CD14-positive monocyte (primary cell): ENCODE measurements at regions not wholly inside any gene's neighbourhood (a gene's known extent, or its start where the extent isn't known, plus 50 kb on each side); places are given as distances from the start of the nearest gene placed in this dataset.

Experiments used
- DNase-seq, 3 donors: peaks; one replicate each; pipeline ENCODE4 v3.0.0-alpha.2; 2011 to 2022
- H2AFZ ChIP-seq: 2 replicates; pipeline ENCODE4 v1.6.0; 2012; ENCODE audit warnings: mild to moderate bottlenecking, low read depth, low read length, inconsistent platforms; ENCODE audit not compliant: insufficient read depth, poor library complexity, severe bottlenecking
- H3K27ac ChIP-seq, 2 donors: 1 replicate in 1 of 2; 2 replicates in 1 of 2; pipeline ENCODE4 v1.5.1; 2012 to 2013; ENCODE audit warnings: low read length in 2 of 2, control low read depth in 1 of 2, inconsistent platforms in 1 of 2, low read depth in 1 of 2, mild to moderate bottlenecking in 1 of 2
- H3K27me3 ChIP-seq, 2 donors: one replicate each; pipeline versions ENCODE4 v1.6.0 to v1.6.1; 2011 to 2013; ENCODE audit warnings: low read length in 2 of 2; ENCODE audit not compliant: control insufficient read depth in 2 of 2, insufficient read depth in 2 of 2
- H3K36me3 ChIP-seq, 2 donors: replicated peaks in 1 of 2; 1 replicate in 1 of 2; 2 replicates in 1 of 2; pipeline versions ENCODE4 v1.5.1 to v1.6.1; 2012 to 2013; ENCODE audit warnings: low read length in 2 of 2, control low read depth in 1 of 2, inconsistent platforms in 1 of 2, mild to moderate bottlenecking in 1 of 2; ENCODE audit not compliant: insufficient read depth in 2 of 2, control insufficient read depth in 1 of 2
- H3K4me1 ChIP-seq, 2 donors: 1 replicate in 1 of 2; 2 replicates in 1 of 2; pipeline versions ENCODE4 v1.5.1 to v1.6.1; 2012 to 2013; ENCODE audit warnings: low read length in 2 of 2, control low read depth in 1 of 2, inconsistent platforms in 1 of 2, mild to moderate bottlenecking in 1 of 2, moderate library complexity in 1 of 2; ENCODE audit not compliant: insufficient read depth in 2 of 2, control insufficient read depth in 1 of 2
- H3K4me2 ChIP-seq: replicated peaks from 2 replicates; pipeline ENCODE3; 2012; ENCODE audit warnings: low read length, moderate library complexity, mild to moderate bottlenecking; ENCODE audit not compliant: poor library complexity, severe bottlenecking; ENCODE audit errors: extremely low read depth
- H3K4me3 ChIP-seq, 3 experiments: fragments of 200-600 bp in 1 of 3; sonication (generic) in 1 of 3; replicated peaks in 1 of 3; 1 replicate in 2 of 3; 2 replicates in 1 of 3; pipeline ENCODE4 v1.5.1; 2011 to 2013; ENCODE audit warnings: low read length in 3 of 3, mild to moderate bottlenecking in 3 of 3, control low read depth in 2 of 3, low read depth in 2 of 3, inconsistent platforms in 1 of 3, moderate library complexity in 1 of 3
- H3K79me2 ChIP-seq: 2 replicates; pipeline ENCODE4 v1.6.0; 2012; ENCODE audit warnings: mild to moderate bottlenecking, control low read depth, inconsistent platforms, low read length, moderate library complexity; ENCODE audit not compliant: insufficient read depth
- H3K9ac ChIP-seq: 2 replicates; pipeline ENCODE4 v1.6.0; 2017; ENCODE audit warnings: low read length, mild to moderate bottlenecking; ENCODE audit not compliant: insufficient read depth, poor library complexity, severe bottlenecking
- H3K9me3 ChIP-seq, 2 donors: replicated peaks in 1 of 2; 1 replicate in 1 of 2; 2 replicates in 1 of 2; pipeline versions ENCODE4 v1.5.1 to v1.6.1; 2012 to 2013; ENCODE audit warnings: low read length in 2 of 2, control low read depth in 1 of 2; ENCODE audit not compliant: control insufficient read depth in 1 of 2, insufficient read depth in 1 of 2
- H4K20me1 ChIP-seq: 2 replicates; pipeline ENCODE4 v1.6.0; 2012; ENCODE audit warnings: mild to moderate bottlenecking, low read length, control low read depth, moderate library complexity; ENCODE audit not compliant: insufficient read depth
- H3K27ac Mint-ChIP-seq, 7 donors: one replicate each; pipeline ENCODE4 v1.8.0; 2020; ENCODE audit warnings: mild to moderate bottlenecking in 7 of 7, mixed read lengths in 7 of 7, moderate library complexity in 6 of 7, inconsistent platforms in 2 of 7
- H3K27me3 Mint-ChIP-seq, 3 donors: one replicate each; pipeline ENCODE4 v1.8.0; 2021 to 2022; ENCODE audit warnings: low read depth in 3 of 3, mild to moderate bottlenecking in 3 of 3, mixed read lengths in 3 of 3, moderate library complexity in 3 of 3, inconsistent platforms in 1 of 3
- H3K36me3 Mint-ChIP-seq, 2 donors: one replicate each; pipeline ENCODE4 v1.8.0; 2020; ENCODE audit warnings: mixed read lengths in 2 of 2, inconsistent platforms in 1 of 2, mild to moderate bottlenecking in 1 of 2
- H3K4me1 Mint-ChIP-seq: one replicate; pipeline ENCODE4 v1.8.0; 2020; ENCODE audit warnings: mild to moderate bottlenecking, mixed read lengths
- H3K4me3 Mint-ChIP-seq, 2 donors: one replicate each; pipeline ENCODE4 v1.8.0; 2020; ENCODE audit warnings: mild to moderate bottlenecking in 2 of 2, mixed read lengths in 2 of 2, moderate library complexity in 1 of 2
- H3K9me3 Mint-ChIP-seq, 7 donors: one replicate each; pipeline ENCODE4 v1.8.0; 2020 to 2022; ENCODE audit warnings: mixed read lengths in 7 of 7, mild to moderate bottlenecking in 6 of 7, moderate library complexity in 6 of 7, inconsistent platforms in 2 of 7
- CTCF ChIP-seq: fragments of 200-600 bp; IDR thresholded peaks from one replicate; pipeline ENCODE4 v1.8.0; 2022; ENCODE audit warnings: antibody characterized with exemption, mild to moderate bottlenecking
- WGBS: methylation state at CpG from one replicate; pipeline ENCODE4 v1.1.5; 2013; ENCODE audit warnings: missing lambda C conversion rate; ENCODE audit not compliant: insufficient coverage; 5-methylcytosine and 5-hydroxymethylcytosine counted together
- intact Hi-C, 2 donors: fragments of 100-400 bp; cut with micrococcal nuclease; formaldehyde crosslinking; loops; one replicate each; pipeline versions ENCODE4 v1.15.0 to v1.15.1; 2023

- Histone ChIP-seq H2AFZ (no peak overlapping the region), H3K79me2 (no peaks in the 10 kb centered on the region), H3K36me3 (no peaks in the 10 kb centered on the region), H3K27ac (no peak overlapping the region), H3K4me3 (no peak overlapping the region), H3K9me3 (no peaks in the 10 kb centered on the region), H3K27me3 (peaks cover 0 to 6% of the 10 kb centered on the region in 2 donors), H3K4me1 (no peaks in the 10 kb centered on the region), H3K9ac (no peak overlapping the region), H4K20me1 (no peaks in the 10 kb centered on the region), H3K4me2 (no peak overlapping the region)
- no peak overlapping the region for H3K4me3 Mint-ChIP-seq
- H3K4me1 Mint-ChIP-seq = no peaks in the 10 kb centered on the region
- intact Hi-C loops = no loop called here
- no peak for DNase-seq
- peaks cover 1 to 8% (median 5%) of the 10 kb centered on the region in 3 donors for H3K27me3 Mint-ChIP-seq
- no peak overlapping the region for H3K27ac Mint-ChIP-seq
- 94% methylated on average over 18 of the region's 25 CpGs for WGBS
- no peaks in the 10 kb centered on the region for H3K36me3 Mint-ChIP-seq
- H3K9me3 Mint-ChIP-seq = peaks cover 0 to 3% (median 1%) of the 10 kb centered on the region in 7 donors
- no peak for TF ChIP-seq CTCF
Measured at GRCh38 chr13:52933547-52934210, 85.2 kb upstream of the PCDH8 start.

GRCh38 chr13:52933099-52933498, 84.7 kb upstream of the PCDH8 start:
- no peak overlapping the region for H3K9ac ChIP-seq
- Mint-ChIP-seq H3K4me1 (no peaks in the 10 kb centered on the region), H3K27ac (no peak overlapping the region), H3K9me3 (peaks cover 0 to 3% (median 1%) of the 10 kb centered on the region in 7 donors), H3K4me3 (no peak overlapping the region), H3K27me3 (peaks cover 3 to 6% (median 5%) of the 10 kb centered on the region in 3 donors), H3K36me3 (no peaks in the 10 kb centered on the region)
- no peak for TF ChIP-seq CTCF
- H3K4me1 ChIP-seq = no peaks in the 10 kb centered on the region
- intact Hi-C loops = no loop called here
- no peaks in the 10 kb centered on the region for H4K20me1 ChIP-seq
- no peak overlapping the region for H2AFZ ChIP-seq
- H3K4me2 ChIP-seq = no peak overlapping the region
- DNase-seq = no peak
- no peaks in the 10 kb centered on the region for H3K79me2 ChIP-seq
- no peaks in the 10 kb centered on the region for H3K9me3 ChIP-seq
- H3K36me3 ChIP-seq = no peaks in the 10 kb centered on the region
- H3K4me3 ChIP-seq = no peak overlapping the region
- H3K27me3 ChIP-seq = peaks cover 0 to 7% of the 10 kb centered on the region in 2 donors
- WGBS = 100% methylated on average over 3 of the region's 7 CpGs
- H3K27ac ChIP-seq = no peak overlapping the region
